Neural progenitor cell (in vitro differentiated cells): ENCODE measurements at regions not wholly inside any gene's neighbourhood (a gene's known extent, or its start where the extent isn't known, plus 50 kb on each side); places are given as distances from the start of the nearest gene placed in this dataset.

Source experiments
- DNase-seq: peaks from one replicate; pipeline ENCODE4 v3.0.0-alpha.2; 2016; ENCODE audit warnings: low spot score
- H2AFZ ChIP-seq: fragments of 200-600 bp; sonication (generic); replicated peaks from 2 replicates; pipeline ENCODE4 v1.6.1; 2016; ENCODE audit warnings: antibody characterized with exemption
- H3F3A ChIP-seq: fragments of 200-600 bp; sonication (generic); 2 replicates; pipeline ENCODE4 v1.6.1; 2016; ENCODE audit warnings: antibody characterized with exemption, low read depth
- H3K27ac ChIP-seq: fragments of 200-600 bp; sonication (generic); 2 replicates; pipeline ENCODE4 v1.5.1; 2016; ENCODE audit warnings: mild to moderate bottlenecking
- H3K27me3 ChIP-seq: fragments of 200-600 bp; sonication (generic); 2 replicates; pipeline ENCODE4 v1.6.1; 2016; ENCODE audit warnings: mild to moderate bottlenecking, moderate library complexity
- H3K36me3 ChIP-seq: fragments of 200-600 bp; sonication (generic); 2 replicates; pipeline ENCODE4 v1.5.1; 2016
- H3K4me1 ChIP-seq: fragments of 200-600 bp; sonication (generic); 2 replicates; pipeline ENCODE4 v1.6.1; 2016; ENCODE audit warnings: mixed run types
- H3K4me2 ChIP-seq: fragments of 200-600 bp; sonication (generic); 2 replicates; pipeline ENCODE4 v1.6.1; 2016
- H3K4me3 ChIP-seq: fragments of 200-600 bp; sonication (generic); 2 replicates; pipeline ENCODE4 v1.5.1; 2016
- H3K79me2 ChIP-seq: fragments of 200-600 bp; sonication (generic); 2 replicates; pipeline ENCODE4 v1.6.1; 2016; ENCODE audit warnings: low read depth
- H3K9ac ChIP-seq: fragments of 200-600 bp; sonication (generic); 2 replicates; pipeline ENCODE4 v1.6.1; 2016
- H3K9me3 ChIP-seq: fragments of 200-600 bp; sonication (generic); 2 replicates; pipeline ENCODE4 v1.5.1; 2016; ENCODE audit warnings: low read depth
- H4K20me1 ChIP-seq: fragments of 200-600 bp; sonication (generic); 2 replicates; pipeline ENCODE4 v1.6.1; 2016; ENCODE audit warnings: low read depth
- H3K27ac Mint-ChIP-seq: 3 replicates; pipeline ENCODE4 v1.8.0; 2021; ENCODE audit warnings: mixed read lengths
- H3K27me3 Mint-ChIP-seq: 2 replicates; pipeline ENCODE4 v1.8.0; 2022; ENCODE audit warnings: low read depth, mild to moderate bottlenecking, inconsistent platforms, moderate library complexity, mixed read lengths; ENCODE audit not compliant: insufficient read depth
- H3K36me3 Mint-ChIP-seq: 3 replicates; pipeline ENCODE4 v1.8.0; 2021; ENCODE audit warnings: mixed read lengths
- H3K4me1 Mint-ChIP-seq: 3 replicates; pipeline ENCODE4 v1.8.0; 2021; ENCODE audit warnings: mixed read lengths
- H3K4me3 Mint-ChIP-seq: 3 replicates; pipeline ENCODE4 v1.8.0; 2021; ENCODE audit warnings: mild to moderate bottlenecking, moderate library complexity, mixed read lengths
- H3K9me3 Mint-ChIP-seq: 3 replicates; pipeline ENCODE4 v1.8.0; 2020; ENCODE audit warnings: mixed read lengths
- CTCF ChIP-seq: fragments of 200-600 bp; sonication (generic); IDR thresholded peaks from 2 replicates; pipeline ENCODE4 v1.5.1; 2017; ENCODE audit warnings: antibody characterized with exemption, mild to moderate bottlenecking
- EZH2 ChIP-seq: fragments of 200-600 bp; sonication (generic); IDR thresholded peaks from 2 replicates; pipeline ENCODE4 v1.6.1; 2017; ENCODE audit warnings: antibody characterized with exemption, mild to moderate bottlenecking, moderate library complexity
- EZH2phosphoT487 ChIP-seq: fragments of 200-600 bp; sonication (generic); IDR thresholded peaks from 2 replicates; pipeline ENCODE4 v1.6.1; 2017; ENCODE audit warnings: antibody characterized with exemption

- H3K79me2 ChIP-seq = no peaks in the 10 kb centered on the region
- Mint-ChIP-seq H3K36me3 (no peaks in the 10 kb centered on the region), H3K4me3 (no peak overlapping the region), H3K4me1 (no peaks in the 10 kb centered on the region), H3K27ac (no peak overlapping the region), H3K27me3 (no peaks in the 10 kb centered on the region), H3K9me3 (peaks cover 2% of the 10 kb centered on the region)
- no peaks in the 10 kb centered on the region for H3F3A ChIP-seq
- H3K4me1 ChIP-seq = no peaks in the 10 kb centered on the region
- no peaks in the 10 kb centered on the region for H3K9me3 ChIP-seq
- H3K36me3 ChIP-seq = no peaks in the 10 kb centered on the region
- TF ChIP-seq EZH2 (no peak), CTCF (no peak)
- no peak overlapping the region for H3K4me2 ChIP-seq
- no peak overlapping the region for H3K27ac ChIP-seq
- no peak overlapping the region for H3K9ac ChIP-seq
- no peaks in the 10 kb centered on the region for H3K27me3 ChIP-seq
- no peak overlapping the region for H3K4me3 ChIP-seq
- no peaks in the 10 kb centered on the region for H4K20me1 ChIP-seq
- no peak overlapping the region for H2AFZ ChIP-seq
- DNase-seq = no peak
These were observed 359.2 kb upstream of the SGCG start for GRCh38 chr13:22821589-22821988.

DNA sequence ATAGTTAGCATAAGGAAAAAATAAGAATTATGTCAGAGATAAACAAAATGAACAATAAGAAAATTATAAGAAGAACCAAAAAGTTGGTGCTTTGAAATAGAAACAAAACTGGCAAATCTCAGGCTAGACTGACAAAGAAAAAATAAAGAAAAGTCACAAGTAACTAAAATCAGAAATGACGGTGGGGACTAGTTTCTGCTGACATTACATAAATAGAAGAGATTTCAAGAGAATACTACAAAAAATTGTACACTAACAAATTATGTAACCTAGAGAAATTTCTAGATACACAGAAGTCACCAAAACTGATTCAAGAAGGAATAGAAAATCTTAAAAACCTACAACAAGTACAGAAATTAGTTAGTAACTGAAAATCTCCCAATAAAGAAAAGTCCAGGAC lies 355.6 kb upstream of the SGCG start:
- Histone ChIP-seq H3K9me3 (no peaks in the 10 kb centered on the region), H2AFZ (no peak overlapping the region), H4K20me1 (no peaks in the 10 kb centered on the region), H3K27me3 (no peaks in the 10 kb centered on the region), H3F3A (no peaks in the 10 kb centered on the region), H3K4me1 (no peaks in the 10 kb centered on the region), H3K9ac (no peak overlapping the region), H3K4me2 (no peak overlapping the region), H3K4me3 (no peak overlapping the region), H3K27ac (no peak overlapping the region), H3K36me3 (no peaks in the 10 kb centered on the region), H3K79me2 (no peaks in the 10 kb centered on the region)
- H3K9me3 Mint-ChIP-seq = peaks cover 6% of the 10 kb centered on the region
- H3K4me3 Mint-ChIP-seq = no peak overlapping the region
- no peaks in the 10 kb centered on the region for H3K4me1 Mint-ChIP-seq
- H3K27ac Mint-ChIP-seq = no peak overlapping the region
- no peak for DNase-seq
- no peaks in the 10 kb centered on the region for H3K36me3 Mint-ChIP-seq
- TF ChIP-seq EZH2phosphoT487 (no peak), CTCF (no peak), EZH2 (no peak)
- H3K27me3 Mint-ChIP-seq = no peaks in the 10 kb centered on the region

DNA sequence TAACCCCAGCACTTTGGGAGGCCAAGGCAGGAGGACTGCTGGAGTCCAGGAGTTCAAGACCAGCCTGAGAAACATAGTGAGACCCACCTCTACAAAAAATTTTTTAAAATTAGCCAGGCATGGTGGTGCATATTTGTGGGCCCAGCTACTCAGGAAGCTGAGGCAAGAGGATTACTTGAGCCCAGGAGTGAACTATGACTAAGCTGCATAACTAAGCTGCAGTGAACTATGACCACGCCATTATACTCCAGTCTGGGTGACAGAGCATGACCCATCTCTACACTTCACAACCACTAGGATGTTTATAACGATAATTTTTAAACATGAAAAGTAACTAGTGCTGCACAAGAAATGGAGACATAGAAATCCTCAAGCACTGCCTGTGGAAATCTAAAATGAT lies 352.7 kb upstream of the SGCG start:
- Histone ChIP-seq H3K4me1 (no peaks in the 10 kb centered on the region), H3K4me2 (no peak overlapping the region), H3K27ac (no peak overlapping the region), H3F3A (no peaks in the 10 kb centered on the region), H3K4me3 (no peak overlapping the region), H2AFZ (no peak overlapping the region), H3K27me3 (no peaks in the 10 kb centered on the region), H3K9me3 (no peaks in the 10 kb centered on the region), H4K20me1 (no peaks in the 10 kb centered on the region), H3K79me2 (no peaks in the 10 kb centered on the region), H3K9ac (no peak overlapping the region), H3K36me3 (no peaks in the 10 kb centered on the region)
- Mint-ChIP-seq H3K27ac (no peak overlapping the region), H3K4me1 (no peaks in the 10 kb centered on the region), H3K4me3 (no peak overlapping the region), H3K36me3 (no peaks in the 10 kb centered on the region), H3K9me3 (peaks cover 6% of the 10 kb centered on the region), H3K27me3 (no peaks in the 10 kb centered on the region)
- TF ChIP-seq EZH2 (no peak), CTCF (no peak), EZH2phosphoT487 (no peak)
- no peak for DNase-seq

- no peaks in the 10 kb centered on the region for H3K27me3 ChIP-seq
- no peak overlapping the region for H3K4me3 ChIP-seq
- H4K20me1 ChIP-seq = no peaks in the 10 kb centered on the region
- H3K27me3 Mint-ChIP-seq = no peaks in the 10 kb centered on the region
- no peaks in the 10 kb centered on the region for H3F3A ChIP-seq
- no peak overlapping the region for H3K9ac ChIP-seq
- H3K4me2 ChIP-seq = no peak overlapping the region
- no peak overlapping the region for H3K27ac Mint-ChIP-seq
- no peaks in the 10 kb centered on the region for H3K79me2 ChIP-seq
- no peaks in the 10 kb centered on the region for H3K4me1 Mint-ChIP-seq
- H3K27ac ChIP-seq = no peak overlapping the region
- no peak overlapping the region for H3K4me3 Mint-ChIP-seq
- DNase-seq = no peak
- H3K9me3 Mint-ChIP-seq = no peaks in the 10 kb centered on the region
- no peaks in the 10 kb centered on the region for H3K9me3 ChIP-seq
- H3K4me1 ChIP-seq = no peaks in the 10 kb centered on the region
- TF ChIP-seq EZH2 (no peak), CTCF (no peak)
- H3K36me3 Mint-ChIP-seq = no peaks in the 10 kb centered on the region
- no peak overlapping the region for H2AFZ ChIP-seq
- H3K36me3 ChIP-seq = no peaks in the 10 kb centered on the region
These were observed 344.3 kb upstream of the SGCG start for GRCh38 chr13:22836475-22836874.
